OCI-M1 (cell line): ENCODE measurements at regions not wholly inside any gene's neighbourhood (a gene's known extent, or its start where the extent isn't known, plus 50 kb on each side); places are given as distances from the start of the nearest gene placed in this dataset.

Experiments
- DNase-seq: peaks from one replicate; lab custom pipeline; 2025; lab: John Stamatoyannopoulos, UW

GRCh38 chr15:61633951-61634350 lies 404.8 kb upstream of the RORA start:
- no peak for DNase-seq

GRCh38 chr15:61629269-61629668 lies 400.2 kb upstream of the RORA start:
- no peak for DNase-seq

- DNase-seq = no peak
Observed at GRCh38 chr15:61624950-61625349, 395.8 kb upstream of the RORA start.

- no peak for DNase-seq
Observed at GRCh38 chr15:61623746-61624145, 394.6 kb upstream of the RORA start.

- no peak for DNase-seq
Observed at GRCh38 chr15:61621865-61622264, 392.8 kb upstream of the RORA start.

GRCh38 chr15:61621146-61621545 lies 392.0 kb upstream of the RORA start:
- peak; percentile 98 for DNase-seq

GRCh38 chr15:61620151-61620550 lies 391.0 kb upstream of the RORA start:
- no peak for DNase-seq

- DNase-seq = no peak
Observed at GRCh38 chr15:61613729-61614128, 384.6 kb upstream of the RORA start.

GRCh38 chr15:61613138-61613537 lies 384.0 kb upstream of the RORA start:
- no peak for DNase-seq

- DNase-seq = no peak
Observed at GRCh38 chr15:61612111-61612510, 383.0 kb upstream of the RORA start.

- DNase-seq = no peak
Observed at GRCh38 chr15:61605343-61605742, 376.2 kb upstream of the RORA start.

GRCh38 chr15:61598655-61599054 lies 369.6 kb upstream of the RORA start:
- no peak for DNase-seq

- peak; percentile 19 for DNase-seq
Observed at GRCh38 chr15:61584410-61584809, 355.3 kb upstream of the RORA start.

GRCh38 chr15:61582092-61582491 lies 353.0 kb upstream of the RORA start:
- no peak for DNase-seq

- no peak for DNase-seq
Observed at GRCh38 chr15:61575597-61575996, 346.5 kb upstream of the RORA start.

- no peak for DNase-seq
Observed at GRCh38 chr15:61571026-61571425, 341.9 kb upstream of the RORA start.

GRCh38 chr15:61564785-61565184 lies 335.7 kb upstream of the RORA start:
- peak; percentile 66 for DNase-seq

GRCh38 chr15:61558172-61559136 lies 329.4 kb upstream of the RORA start:
- DNase-seq = peak; percentile 18

- no peak for DNase-seq
Observed at GRCh38 chr15:61556037-61556648, 327.0 kb upstream of the RORA start.

- no peak for DNase-seq
Observed at GRCh38 chr15:61549727-61550126, 320.6 kb upstream of the RORA start.

- DNase-seq = no peak
Observed at GRCh38 chr15:61545763-61546162, 316.7 kb upstream of the RORA start.

GRCh38 chr15:61541516-61541915 lies 312.4 kb upstream of the RORA start:
- DNase-seq = no peak

- DNase-seq = no peak
Observed at GRCh38 chr15:61537337-61537736, 308.2 kb upstream of the RORA start.
